ENCODE measurements at regions not wholly inside any gene's neighbourhood (a gene's known extent, or its start where the extent isn't known, plus 50 kb on each side); places are given as distances from the start of the nearest gene placed in this dataset.

DNA sequence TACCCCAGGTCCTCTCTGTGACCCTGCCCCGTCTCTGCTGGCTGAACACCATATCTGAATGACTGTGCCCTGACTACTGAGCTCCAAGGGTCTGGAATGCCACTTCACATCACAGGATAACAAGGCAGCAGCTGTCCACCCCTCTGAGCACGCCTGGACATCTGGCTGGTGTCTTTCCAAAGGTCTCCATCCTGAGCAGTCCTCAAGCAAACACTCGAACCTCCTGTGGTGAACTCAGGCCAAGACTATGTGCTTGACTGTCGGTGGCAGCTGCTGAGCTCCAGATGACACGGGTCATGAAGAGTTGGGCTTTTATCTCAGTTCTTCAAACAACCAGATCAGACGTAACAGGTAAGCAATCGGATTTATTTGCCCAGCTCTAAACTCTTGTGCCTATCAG lies 117.2 kb upstream of the BCL2L14 start (continued):
- TF ChIP-seq ZBTB11 (CRISPR knock-in tag; IDR thresholded peaks at IDR 0.05) (no peak), BACH1 (IDR thresholded peaks at IDR 0.05; ENCODE audit: borderline replicate concordance) (no peak), PAX8 (IDR thresholded peaks at IDR 0.05) (no peak), GATAD2B (conservative IDR thresholded peaks at IDR 0.05; ENCODE audit: low read depth) (no peak), RCOR1 (conservative IDR thresholded peaks at IDR 0.05; ENCODE audit: low read depth, low read length) (no peak), ZBED1 (IDR thresholded peaks at IDR 0.05; ENCODE audit: borderline replicate concordance) (no peak), SREBF2 (IDR thresholded peaks at IDR 0.05; ENCODE audit: low read length) (no peak)

DNA sequence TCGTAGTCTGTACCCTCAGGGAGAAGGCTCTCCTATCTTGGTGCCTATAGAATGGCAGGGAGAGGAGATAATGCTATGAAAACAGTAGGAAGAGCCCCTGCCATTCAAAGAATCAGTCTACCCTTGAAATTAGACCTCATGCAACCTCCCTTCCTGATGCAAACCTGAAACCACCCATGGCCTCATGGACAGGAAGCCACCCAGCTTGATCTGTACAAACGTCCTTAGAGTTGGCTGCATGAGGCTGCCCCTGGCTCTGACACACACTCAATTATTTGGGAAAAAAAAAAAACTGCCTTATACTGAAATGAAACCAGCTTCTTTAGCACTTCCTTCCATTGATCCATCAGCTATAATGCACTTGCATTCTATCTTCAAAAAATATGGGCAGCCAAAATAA lies 116.6 kb upstream of the BCL2L14 start:
- ATAC-seq (peak; percentile 64), DNase-seq (ENCODE audit: low read depth, low spot score) (no peak), FAIRE-seq (no peak)
- Histone ChIP-seq H3K36me3 (ENCODE audit: control insufficient read depth in 2 of 2, insufficient read depth in 2 of 2, low read length in 1 of 2) (no peaks in the 10 kb centered on the region), H3K27me3 (replicated peaks in 1 of 2; ENCODE audit: control insufficient read depth in 2 of 2, insufficient read depth in 2 of 2, low read length in 1 of 2) (no peaks in the 10 kb centered on the region), H4K20me1 (ENCODE audit: control insufficient read depth, insufficient read depth) (no peaks in the 10 kb centered on the region), H3K4me3 (no peak overlapping the region), H3K4me1 (ENCODE audit: control insufficient read depth, insufficient read depth, low read length) (peaks cover 14% of the 10 kb centered on the region), H3K9me3 (replicated peaks; ENCODE audit: control insufficient read depth, insufficient read depth, low read length) (no peaks in the 10 kb centered on the region), H3K9ac (ENCODE audit: control insufficient read depth, insufficient read depth, low read length) (no peak overlapping the region), H3K79me2 (ENCODE audit: control insufficient read depth, insufficient read depth, low read length) (no peaks in the 10 kb centered on the region), H3K4me2 (ENCODE audit: control insufficient read depth, insufficient read depth) (no peak overlapping the region), H3K27ac (ENCODE audit: control insufficient read depth, insufficient read depth) (no peak overlapping the region), H2AFZ (ENCODE audit: control insufficient read depth, low read depth, low read length) (no peak overlapping the region; the same call in 1 of the 2 replicates)
- ChIA-PET CTCF (interaction anchor here (1.0 to 2.0 kb wide), 2 partner anchors 168 to 372 kb away, joined by 3 to 4 read pairs; no protein-coding TSS in a partner anchor), POLR2A (interaction anchor here (0.6 kb wide), 1 partner anchor 62 kb away, joined by 5 read pairs; no protein-coding TSS in a partner anchor), RAD21 (ENCODE audit: unreplicated experiment) (no interaction called here), SMC1A (ENCODE audit: uncharacterized antibody, unreplicated experiment) (interaction anchor here (0.6 to 1.4 kb wide), 5 partner anchors 10 to 163 kb away, joined by 3 to 4 read pairs (median 3); no protein-coding TSS in a partner anchor)
- no TSS peak for BruUV-seq (replicated peaks)
- in situ Hi-C loops (cut with MboI) (no loop called here), intact Hi-C loops (cut with micrococcal nuclease; ENCODE audit: unreplicated experiment) (no loop called here)
- 50% methylated on average over 2 of the region's 2 CpGs for WGBS (ENCODE audit: insufficient coverage, insufficient replicate concordance, low lambda C conversion rate, missing lambda C conversion rate)
- TF ChIP-seq ESRRA (IDR thresholded peaks at IDR 0.05; ENCODE audit: low read length) (no peak), RELA (IDR thresholded peaks at IDR 0.05; ENCODE audit: borderline replicate concordance, partially characterized antibody) (no peak), CUX1 (IDR thresholded peaks at IDR 0.05; ENCODE audit: insufficient replicate concordance, low read depth, low read length) (no peak), PKNOX1 (IDR thresholded peaks at IDR 0.05) (no peak)

Measured in GM12878 (cell line).